Iris pigment epithelial cell (primary cell): ENCODE measurements at regions not wholly inside any gene's neighbourhood (a gene's known extent, or its start where the extent isn't known, plus 50 kb on each side); places are given as distances from the start of the nearest gene placed in this dataset.
A peak's percentile ranks its signal among the peaks of the same experiment; 100 is the strongest.

Source experiments
- DNase-seq: peaks from one replicate; pipeline ENCODE4 v3.0.0-alpha.2; 2011; ENCODE audit warnings: low read depth

DNA sequence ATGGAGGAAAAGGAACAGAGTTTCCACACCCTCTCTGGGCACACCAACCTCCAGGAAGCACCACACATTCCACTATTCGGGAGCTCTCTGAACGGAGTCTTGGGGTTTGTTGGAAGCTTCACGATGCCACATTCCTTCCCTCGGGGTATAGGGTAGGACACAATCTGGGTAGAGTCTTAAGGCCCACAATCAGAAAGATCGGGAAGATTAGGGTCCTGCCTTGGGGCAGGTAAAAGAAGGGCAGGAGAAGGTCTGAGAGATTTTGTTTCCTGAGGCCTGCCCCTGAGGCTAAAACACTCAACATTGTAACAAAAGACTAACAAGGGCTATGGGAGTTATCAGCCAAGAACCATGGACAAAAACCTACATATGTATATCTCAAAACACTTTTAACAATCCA lies 89.2 kb upstream of the RAP2B start:
- no peak for DNase-seq

GRCh38 chr3:153073636-153074035 lies 88.4 kb upstream of the RAP2B start:
- no peak for DNase-seq

DNA sequence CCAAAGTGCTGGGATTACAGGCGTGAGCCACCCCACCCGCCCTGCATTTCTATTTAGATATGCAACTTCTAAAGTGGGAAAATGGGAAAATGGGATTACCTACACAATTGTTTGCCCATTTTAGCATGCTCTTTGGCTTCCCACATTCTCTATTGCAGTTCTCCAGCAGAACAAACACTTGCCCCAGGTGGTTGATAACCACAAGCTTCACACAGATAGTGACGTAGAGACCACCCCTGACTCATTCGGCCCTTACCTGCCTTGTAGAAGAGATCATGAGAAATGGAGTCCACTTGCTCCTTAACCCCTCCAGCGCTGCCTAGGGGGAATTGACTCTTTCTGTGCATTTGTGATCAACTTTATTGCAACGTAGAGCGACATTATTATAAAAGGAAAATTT lies 83.2 kb upstream of the RAP2B start:
- DNase-seq = no peak

- no peak for DNase-seq
Measured at GRCh38 chr3:153079386-153079785, 82.6 kb upstream of the RAP2B start.

- DNase-seq = no peak
Measured at GRCh38 chr3:153080778-153081240, 81.2 kb upstream of the RAP2B start.

- no peak for DNase-seq
Measured at GRCh38 chr3:153084431-153084830, 77.6 kb upstream of the RAP2B start.

- DNase-seq = peak; percentile 48
Measured at GRCh38 chr3:153087595-153088566, 74.1 kb upstream of the RAP2B start.

DNA sequence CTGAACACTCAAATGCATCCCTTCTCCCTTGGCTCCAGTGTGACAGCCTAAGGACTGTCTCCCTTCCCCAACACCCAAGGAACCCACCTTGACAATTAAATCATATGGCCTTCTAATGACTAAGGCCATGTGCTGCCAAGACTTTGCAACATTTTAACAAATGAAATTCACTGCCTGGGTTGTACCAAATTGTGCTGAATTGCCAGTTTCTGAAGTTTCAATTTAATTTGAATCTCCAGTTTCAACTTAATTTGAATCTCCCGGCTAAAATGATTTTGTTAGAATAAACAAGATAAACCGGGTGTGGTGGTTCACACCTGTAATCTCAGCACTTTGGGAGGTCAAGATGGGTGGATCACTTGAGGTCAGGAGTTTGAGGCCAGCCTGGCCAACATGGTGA lies 72.4 kb upstream of the RAP2B start:
- DNase-seq = no peak

- DNase-seq = no peak
Measured at GRCh38 chr3:153090973-153091372, 71.1 kb upstream of the RAP2B start.

- no peak for DNase-seq
Measured at GRCh38 chr3:153093629-153094028, 68.4 kb upstream of the RAP2B start.

DNA sequence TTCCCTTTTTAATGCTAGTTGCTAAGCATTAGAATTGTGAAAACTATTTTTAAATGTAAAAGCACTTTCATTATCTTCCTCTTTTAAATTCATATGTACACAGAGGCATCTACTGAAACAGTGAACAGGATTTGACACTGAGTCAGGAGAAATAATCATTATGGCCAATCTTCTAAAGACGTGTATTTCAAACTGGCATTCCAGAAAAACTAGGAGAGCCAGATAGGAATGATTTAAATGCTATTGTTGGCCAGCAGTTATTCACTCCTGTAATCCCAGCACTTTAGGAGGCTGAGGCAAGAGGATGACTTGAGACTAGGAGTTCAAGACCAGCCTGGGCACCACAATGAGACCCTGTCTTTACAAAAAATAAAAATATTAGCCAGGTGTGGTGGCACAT lies 67.6 kb upstream of the RAP2B start:
- no peak for DNase-seq

GRCh38 chr3:153095441-153095840 lies 66.6 kb upstream of the RAP2B start:
- DNase-seq = no peak

DNA sequence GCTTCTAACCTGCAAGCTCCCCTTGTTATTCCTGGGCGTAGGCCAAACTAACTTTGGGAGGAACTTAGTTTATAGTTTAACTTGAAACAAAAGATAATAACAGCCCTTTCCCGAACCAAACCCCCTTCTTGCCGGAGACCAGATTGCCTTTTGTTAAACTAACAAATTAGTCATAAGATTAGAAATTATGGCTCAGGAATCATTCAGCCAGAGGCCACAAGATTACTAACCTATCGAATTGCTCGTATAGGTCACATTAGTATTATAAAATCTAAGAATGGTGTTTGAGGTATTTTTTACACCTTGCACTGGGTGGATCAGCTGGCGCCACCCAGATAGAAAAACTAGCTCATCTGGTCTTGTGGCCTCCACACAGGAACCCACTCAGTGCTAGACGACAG lies 65.3 kb upstream of the RAP2B start:
- DNase-seq = no peak

DNA sequence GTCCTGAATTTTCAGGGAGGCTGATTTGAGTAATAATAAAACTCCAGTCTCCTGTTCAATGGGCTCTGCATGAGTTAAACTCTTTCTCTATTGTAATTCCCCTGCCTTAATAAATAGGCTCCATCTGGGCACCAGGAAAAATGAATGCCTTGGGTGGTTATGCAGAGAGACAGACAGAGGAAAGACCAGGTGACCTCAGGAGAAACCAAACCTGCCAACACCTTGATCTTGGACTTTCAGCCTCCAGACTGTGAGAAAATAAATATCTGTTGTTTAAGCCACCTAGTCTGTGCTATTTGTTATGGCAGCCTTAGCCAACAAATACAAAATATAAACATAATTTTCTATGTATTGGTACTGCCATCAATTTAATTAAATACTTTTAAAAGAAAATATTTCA lies 64.8 kb upstream of the RAP2B start:
- no peak for DNase-seq

DNA sequence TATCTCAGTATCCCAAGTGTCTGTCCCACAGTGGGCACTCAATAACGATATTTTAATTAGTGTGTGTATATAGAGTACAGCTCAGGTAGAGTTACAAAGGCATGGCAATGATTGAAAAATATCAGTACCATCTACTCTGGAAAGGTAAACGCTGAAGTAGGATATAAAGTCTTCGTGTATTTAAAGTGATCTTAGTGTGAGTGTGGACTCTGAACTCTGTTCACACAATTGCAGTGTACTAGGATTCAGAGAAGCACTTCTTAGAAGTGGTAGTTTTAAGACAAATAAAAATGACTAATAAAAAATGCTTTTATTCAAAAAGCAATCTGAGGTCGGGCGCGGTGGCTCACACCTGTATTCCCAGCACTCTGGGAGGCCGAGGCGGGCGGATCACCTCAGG lies 62.9 kb upstream of the RAP2B start:
- DNase-seq = no peak

DNA sequence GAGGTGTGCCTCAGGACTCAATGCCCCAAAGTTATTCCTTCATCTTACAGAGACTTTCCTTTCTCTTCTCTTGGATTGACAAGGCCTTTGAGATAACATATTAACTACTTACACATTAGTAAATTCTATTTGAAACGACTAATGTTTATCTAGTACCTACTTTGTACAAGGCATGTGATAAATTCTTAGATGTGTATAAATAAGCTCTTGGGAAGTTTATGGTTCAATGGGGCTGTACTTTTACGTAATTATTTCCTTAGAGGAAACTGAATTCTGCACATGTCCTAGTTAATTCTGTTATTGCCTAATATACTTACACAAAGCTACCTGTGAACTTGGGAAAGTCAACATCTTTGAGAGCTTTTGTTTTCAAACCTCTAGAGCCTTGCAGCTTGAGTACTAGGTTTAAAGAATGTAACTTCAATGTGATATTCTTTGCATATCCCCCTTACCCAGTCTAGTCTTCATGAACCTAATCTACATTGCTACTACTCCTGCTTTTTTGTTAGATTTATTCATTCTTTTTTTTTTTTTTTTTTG lies 58.5 kb upstream of the RAP2B start:
- DNase-seq = no peak

- DNase-seq = no peak
Measured at GRCh38 chr3:153110041-153110440, 52.0 kb upstream of the RAP2B start.

- DNase-seq = no peak
Measured at GRCh38 chr3:153111016-153111415, 51.0 kb upstream of the RAP2B start.
